ENCODE measurements at regions not wholly inside any gene's neighbourhood (a gene's known extent, or its start where the extent isn't known, plus 50 kb on each side); places are given as distances from the start of the nearest gene placed in this dataset.
A peak's percentile ranks its signal among the peaks of the same experiment; 100 is the strongest.

DNA sequence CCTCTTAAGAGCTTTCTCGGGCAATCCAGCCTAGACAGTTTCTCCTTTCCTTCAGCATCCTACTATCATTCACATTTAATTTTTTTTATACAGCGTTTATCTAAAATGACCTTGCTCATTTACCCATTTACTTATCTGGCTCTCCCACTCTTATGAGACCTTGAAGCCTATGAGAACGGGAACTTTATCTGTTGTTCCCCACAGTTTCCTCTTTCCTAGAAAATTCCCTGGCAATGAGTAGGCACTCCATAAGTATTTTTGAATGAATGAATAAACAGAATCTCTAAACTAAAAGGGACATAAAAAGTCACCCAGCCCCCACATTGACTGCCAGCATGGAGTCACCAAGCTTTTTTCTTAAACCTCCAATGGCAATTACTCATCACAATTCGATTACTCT is 353.2 kb downstream of the METTL4 start:
- DNase-seq (ENCODE audit: low spot score), result no peak
- H3K27ac ChIP-seq, result no peak overlapping the region
- H3K4me3 ChIP-seq, result no peak overlapping the region
- no peak for TF ChIP-seq CTCF (IDR thresholded peaks at IDR 0.05)

- no peak overlapping the region for H3K27ac ChIP-seq
- no peak overlapping the region for H3K4me3 ChIP-seq
- no peak for TF ChIP-seq CTCF (IDR thresholded peaks at IDR 0.05)
- no peak for DNase-seq (ENCODE audit: low spot score)
Measured at GRCh38 chr18:2219706-2220105, 351.6 kb downstream of the METTL4 start.

GRCh38 chr18:2222270-2223185 is 348.8 kb downstream of the METTL4 start:
- Histone ChIP-seq H3K27ac (no peak overlapping the region), H3K4me3 (no peak overlapping the region)
- DNase-seq (ENCODE audit: low spot score), result no peak
- TF ChIP-seq CTCF (IDR thresholded peaks at IDR 0.05), result no peak

DNA sequence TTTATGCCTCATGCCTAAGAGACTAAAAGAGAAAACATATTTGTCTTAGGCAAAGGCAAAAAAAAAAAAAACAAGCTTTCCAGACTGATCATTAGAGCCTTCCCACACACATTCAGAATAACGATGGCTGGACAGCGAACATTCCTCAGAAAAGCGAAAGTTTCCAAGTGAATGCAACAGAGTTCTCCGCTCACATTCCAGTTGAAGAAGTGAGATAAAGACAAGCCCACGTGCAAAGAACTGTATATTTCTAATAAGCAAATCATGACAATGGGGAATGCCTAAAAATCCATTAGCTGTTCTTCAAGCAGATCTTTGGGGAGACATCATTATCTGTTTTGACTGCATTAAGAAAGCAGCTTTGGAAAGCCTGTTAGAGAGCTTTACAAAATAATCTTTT is 347.9 kb downstream of the METTL4 start:
- peak overlapping the region; percentile 62 for H3K4me3 ChIP-seq
- DNase-seq (ENCODE audit: low spot score), result no peak

DNA sequence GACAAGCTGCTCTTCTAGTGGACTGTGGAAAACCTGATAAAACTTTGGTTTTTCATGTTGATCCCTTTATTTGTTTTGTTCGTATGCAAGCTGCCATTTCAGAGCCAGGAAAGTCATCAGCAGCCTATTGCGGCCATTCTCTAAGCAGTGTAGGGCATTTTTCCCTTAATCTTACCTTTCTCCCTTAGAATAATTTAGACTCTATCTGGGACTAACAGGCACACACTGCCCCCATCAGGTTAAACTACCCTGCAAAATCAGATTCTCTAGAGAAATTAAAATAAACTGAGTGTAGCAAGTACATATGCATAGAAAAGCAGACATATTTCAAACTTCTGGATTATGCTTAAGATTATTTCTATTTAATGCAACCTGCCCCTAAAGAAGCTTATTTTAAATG is 347.5 kb downstream of the METTL4 start:
- no peak overlapping the region for H3K27ac ChIP-seq
- no peak for TF ChIP-seq CTCF (IDR thresholded peaks at IDR 0.05)
- peak overlapping the region; percentile 62 for H3K4me3 ChIP-seq
- no peak for DNase-seq (ENCODE audit: low spot score)

More for the DNA sequence above, 347.9 kb downstream of the METTL4 start:
- no peak for TF ChIP-seq CTCF (IDR thresholded peaks at IDR 0.05)
- no peak overlapping the region for H3K27ac ChIP-seq

DNA sequence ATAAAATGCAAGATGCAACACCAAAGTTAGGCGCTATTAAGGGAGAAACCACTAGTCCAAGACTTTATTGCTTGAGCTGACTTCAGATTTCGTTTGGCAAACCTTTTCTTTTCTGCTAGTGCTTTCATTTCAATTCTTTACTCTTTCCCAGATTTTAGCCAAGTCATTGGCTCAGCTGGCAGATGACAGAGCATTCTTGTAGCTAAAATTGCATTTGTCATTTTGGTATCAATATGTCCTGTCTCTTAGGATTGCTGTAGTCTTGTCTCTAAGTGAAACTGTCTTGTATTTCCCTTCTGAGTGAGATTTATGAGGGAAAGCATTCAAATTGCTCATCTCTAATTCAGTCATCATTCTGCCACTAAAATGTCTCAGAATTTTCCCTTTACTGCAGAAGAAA is 335.1 kb downstream of the METTL4 start:
- Histone ChIP-seq H3K27ac (no peak overlapping the region), H3K4me3 (no peak overlapping the region)
- DNase-seq (ENCODE audit: low spot score), result no peak
- no peak for TF ChIP-seq CTCF (IDR thresholded peaks at IDR 0.05)

GRCh38 chr18:2237706-2238105 is 333.6 kb downstream of the METTL4 start:
- H3K27ac ChIP-seq, result no peak overlapping the region
- no peak for DNase-seq (ENCODE audit: low spot score)
- no peak for TF ChIP-seq CTCF (IDR thresholded peaks at IDR 0.05)
- no peak overlapping the region for H3K4me3 ChIP-seq
